GM21528 (cell line): ENCODE measurements at regions not wholly inside any gene's neighbourhood (a gene's known extent, or its start where the extent isn't known, plus 50 kb on each side); places are given as distances from the start of the nearest gene placed in this dataset.

Experiments used
- ATAC-seq: cut with Tn5 transposase; IDR thresholded peaks from one replicate; pipeline ENCODE4 v1.9.1; 2021; ENCODE audit warnings: mild to moderate bottlenecking, moderate library complexity; ENCODE audit not compliant: unreplicated experiment, low FRiP score

- no peak for ATAC-seq
Observed at GRCh38 chr13:34035676-34036325, 217.9 kb downstream of the RFC3 start.

- no peak for ATAC-seq
Observed at GRCh38 chr13:34037636-34038540, 219.9 kb downstream of the RFC3 start.

GRCh38 chr13:34038541-34039068 lies 220.7 kb downstream of the RFC3 start:
- ATAC-seq, result no peak

- ATAC-seq, result no peak
Observed at GRCh38 chr13:34039678-34040077, 221.7 kb downstream of the RFC3 start.

- ATAC-seq, result no peak
Observed at GRCh38 chr13:34040863-34041262, 222.9 kb downstream of the RFC3 start.

GRCh38 chr13:34044041-34044440 lies 226.1 kb downstream of the RFC3 start:
- no peak for ATAC-seq

GRCh38 chr13:34044660-34045080 lies 226.7 kb downstream of the RFC3 start:
- ATAC-seq, result no peak

GRCh38 chr13:34046457-34046856 lies 228.5 kb downstream of the RFC3 start:
- ATAC-seq, result no peak

- no peak for ATAC-seq
Observed at GRCh38 chr13:34048652-34049051, 230.7 kb downstream of the RFC3 start.

GRCh38 chr13:34056733-34057258 lies 238.8 kb downstream of the RFC3 start:
- ATAC-seq, result no peak

GRCh38 chr13:34064456-34065205 lies 246.7 kb downstream of the RFC3 start:
- no peak for ATAC-seq

- ATAC-seq, result no peak
Observed at GRCh38 chr13:34065928-34066327, 248.0 kb downstream of the RFC3 start.

- no peak for ATAC-seq
Observed at GRCh38 chr13:34066344-34066743, 248.4 kb downstream of the RFC3 start.

- ATAC-seq, result no peak
Observed at GRCh38 chr13:34070006-34070405, 252.1 kb downstream of the RFC3 start.

- no peak for ATAC-seq
Observed at GRCh38 chr13:34070544-34071303, 252.8 kb downstream of the RFC3 start.

GRCh38 chr13:34076319-34076718 lies 258.4 kb downstream of the RFC3 start:
- ATAC-seq, result no peak

- no peak for ATAC-seq
Observed at GRCh38 chr13:34076943-34077703, 259.2 kb downstream of the RFC3 start.

GRCh38 chr13:34078334-34078999 lies 260.5 kb downstream of the RFC3 start:
- no peak for ATAC-seq

- ATAC-seq, result no peak
Observed at GRCh38 chr13:34085204-34085603, 267.3 kb downstream of the RFC3 start.
